Thyroid gland (tissue), 4 donors: ENCODE measurements at regions not wholly inside any gene's neighbourhood (a gene's known extent, or its start where the extent isn't known, plus 50 kb on each side); places are given as distances from the start of the nearest gene placed in this dataset.

Experiments used
- DNase-seq, 2 donors: peaks; one replicate each; pipeline ENCODE4 v3.0.0-alpha.2; 2019
- H3K27ac ChIP-seq, 3 donors: fragments of 200-600 bp; sonication (generic); 1 replicate in 2 of 3; 2 replicates in 1 of 3; pipeline ENCODE4 v1.5.1; 2016 to 2019; ENCODE audit warnings: mild to moderate bottlenecking in 1 of 3, moderate library complexity in 1 of 3
- H3K27me3 ChIP-seq: fragments of 200-600 bp; sonication (generic); one replicate; pipeline ENCODE4 v1.5.1; 2019
- H3K36me3 ChIP-seq, 2 donors: fragments of 200-600 bp; sonication (generic); one replicate each; pipeline ENCODE4 v1.5.1; 2016 to 2019
- H3K4me1 ChIP-seq, 2 donors: fragments of 200-600 bp; sonication (generic); one replicate each; pipeline ENCODE4 v1.5.1; 2017 to 2019
- H3K4me3 ChIP-seq, 3 donors: fragments of 200-600 bp; sonication (generic); replicated peaks in 1 of 3; 1 replicate in 2 of 3; 2 replicates in 1 of 3; pipeline ENCODE4 v1.5.1; 2016; ENCODE audit warnings: mild to moderate bottlenecking in 1 of 3
- H3K9me3 ChIP-seq: fragments of 200-600 bp; sonication (generic); one replicate; pipeline ENCODE4 v1.5.1; 2017
- CTCF ChIP-seq, 6 experiments: fragments of 200-600 bp in 3 of 6; fragments of 450-650 bp in 3 of 6; sonication (generic) in 3 of 6; IDR thresholded peaks; one replicate each; pipeline ENCODE4 v1.5.1; 2016 to 2019; ENCODE audit warnings: antibody characterized with exemption in 6 of 6, mild to moderate bottlenecking in 2 of 6, inconsistent platforms in 1 of 6, moderate library complexity in 1 of 6
- POLR2A ChIP-seq, 2 donors: fragments of 450-650 bp; IDR thresholded peaks; one replicate each; pipeline ENCODE4 v1.6.1; 2017; ENCODE audit warnings: antibody characterized with exemption in 2 of 2, mild to moderate bottlenecking in 2 of 2, moderate library complexity in 1 of 2
- WGBS, 2 donors: methylation state at CpG; one replicate each; pipeline ENCODE4 v1.1.5; 2017; 5-methylcytosine and 5-hydroxymethylcytosine counted together
- intact Hi-C: fragments of 100-400 bp; cut with DNase I; formaldehyde crosslinking; loops from one replicate; pipeline ENCODE4 v1.15.1; 2023

GRCh38 chr11:23684701-23685100 is 812.2 kb upstream of the LUZP2 start:
- H3K4me1 ChIP-seq, result no peaks in the 10 kb centered on the region
- 83 to 87% methylated on average over 2 of the region's 2 CpGs for WGBS, 2 donors
- H3K9me3 ChIP-seq, result no peaks in the 10 kb centered on the region
- no peak for DNase-seq
- TF ChIP-seq CTCF (IDR thresholded peaks at IDR 0.05), result no peak
- no peak for TF ChIP-seq POLR2A (IDR thresholded peaks at IDR 0.05)
- H3K4me3 ChIP-seq, result no peak overlapping the region
- no peak overlapping the region for H3K27ac ChIP-seq
- no peaks in the 10 kb centered on the region for H3K27me3 ChIP-seq
- no peaks in the 10 kb centered on the region for H3K36me3 ChIP-seq
- intact Hi-C loops, result no loop called here

GRCh38 chr11:23687991-23688390 is 808.9 kb upstream of the LUZP2 start:
- Histone ChIP-seq H3K4me1 (no peaks in the 10 kb centered on the region), H3K4me3 (no peak overlapping the region), H3K9me3 (no peaks in the 10 kb centered on the region), H3K27me3 (no peaks in the 10 kb centered on the region), H3K36me3 (no peaks in the 10 kb centered on the region), H3K27ac (no peak overlapping the region)
- intact Hi-C loops, result no loop called here
- 48 to 55% methylated on average over 3 of the region's 3 CpGs for WGBS, 2 donors
- TF ChIP-seq CTCF (IDR thresholded peaks at IDR 0.05) (no peak), POLR2A (IDR thresholded peaks at IDR 0.05) (no peak)
- DNase-seq, result no peak

GRCh38 chr11:23688411-23688810 is 808.4 kb upstream of the LUZP2 start:
- H3K4me3 ChIP-seq, result no peak overlapping the region
- no peaks in the 10 kb centered on the region for H3K4me1 ChIP-seq
- intact Hi-C loops, result no loop called here
- H3K27ac ChIP-seq, result no peak overlapping the region
- no peaks in the 10 kb centered on the region for H3K27me3 ChIP-seq
- WGBS, 2 donors, result 79 to 84% methylated on average over 4 of the region's 4 CpGs
- H3K9me3 ChIP-seq, result no peaks in the 10 kb centered on the region
- DNase-seq, result no peak
- no peak for TF ChIP-seq POLR2A (IDR thresholded peaks at IDR 0.05)
- no peak for TF ChIP-seq CTCF (IDR thresholded peaks at IDR 0.05)
- no peaks in the 10 kb centered on the region for H3K36me3 ChIP-seq

- no peaks in the 10 kb centered on the region for H3K36me3 ChIP-seq
- no peak overlapping the region for H3K4me3 ChIP-seq
- H3K27ac ChIP-seq, result no peak overlapping the region
- H3K4me1 ChIP-seq, result no peaks in the 10 kb centered on the region
- H3K27me3 ChIP-seq, result no peaks in the 10 kb centered on the region
- 70 to 75% methylated on average over 4 of the region's 4 CpGs for WGBS, 2 donors
- no peak for DNase-seq
- H3K9me3 ChIP-seq, result no peaks in the 10 kb centered on the region
- TF ChIP-seq CTCF (IDR thresholded peaks at IDR 0.05) (no peak), POLR2A (IDR thresholded peaks at IDR 0.05) (no peak)
- intact Hi-C loops, result no loop called here
Measured at GRCh38 chr11:23688835-23689234, 808.0 kb upstream of the LUZP2 start.

GRCh38 chr11:23696688-23697415 is 800.0 kb upstream of the LUZP2 start:
- TF ChIP-seq CTCF (IDR thresholded peaks at IDR 0.05) (no peak), POLR2A (IDR thresholded peaks at IDR 0.05) (no peak)
- Histone ChIP-seq H3K36me3 (no peaks in the 10 kb centered on the region), H3K27ac (no peak overlapping the region), H3K27me3 (no peaks in the 10 kb centered on the region), H3K4me3 (no peak overlapping the region), H3K4me1 (no peaks in the 10 kb centered on the region), H3K9me3 (no peaks in the 10 kb centered on the region)
- WGBS, 2 donors, result 75 to 77% methylated on average over 5 of the region's 5 CpGs
- intact Hi-C loops, result no loop called here
- DNase-seq, result no peak
